ENCODE measurements at regions not wholly inside any gene's neighbourhood (a gene's known extent, or its start where the extent isn't known, plus 50 kb on each side); places are given as distances from the start of the nearest gene placed in this dataset.

DNA sequence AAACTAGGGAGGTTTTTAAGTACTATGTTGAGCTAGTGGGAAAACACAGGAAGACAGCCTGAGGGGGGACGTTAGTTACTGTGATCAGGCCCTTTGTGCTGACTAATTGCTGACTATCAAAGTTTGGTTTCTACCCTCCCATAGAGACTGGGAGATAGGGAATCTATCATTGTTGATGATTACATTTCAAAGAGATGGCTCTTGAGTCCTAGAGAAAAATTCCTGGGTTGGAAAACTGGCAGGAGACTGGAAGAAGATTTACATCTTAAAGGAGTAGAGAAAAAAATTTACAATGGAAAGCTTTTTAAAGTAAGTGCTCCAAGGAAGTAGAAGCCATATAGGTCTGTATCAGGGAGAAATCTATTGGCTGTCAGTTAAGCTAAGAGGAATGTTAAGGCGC is 522.0 kb upstream of the KLHL1 start:
- H3K27ac ChIP-seq, result no peak overlapping the region
- TF ChIP-seq, protein P1, sequence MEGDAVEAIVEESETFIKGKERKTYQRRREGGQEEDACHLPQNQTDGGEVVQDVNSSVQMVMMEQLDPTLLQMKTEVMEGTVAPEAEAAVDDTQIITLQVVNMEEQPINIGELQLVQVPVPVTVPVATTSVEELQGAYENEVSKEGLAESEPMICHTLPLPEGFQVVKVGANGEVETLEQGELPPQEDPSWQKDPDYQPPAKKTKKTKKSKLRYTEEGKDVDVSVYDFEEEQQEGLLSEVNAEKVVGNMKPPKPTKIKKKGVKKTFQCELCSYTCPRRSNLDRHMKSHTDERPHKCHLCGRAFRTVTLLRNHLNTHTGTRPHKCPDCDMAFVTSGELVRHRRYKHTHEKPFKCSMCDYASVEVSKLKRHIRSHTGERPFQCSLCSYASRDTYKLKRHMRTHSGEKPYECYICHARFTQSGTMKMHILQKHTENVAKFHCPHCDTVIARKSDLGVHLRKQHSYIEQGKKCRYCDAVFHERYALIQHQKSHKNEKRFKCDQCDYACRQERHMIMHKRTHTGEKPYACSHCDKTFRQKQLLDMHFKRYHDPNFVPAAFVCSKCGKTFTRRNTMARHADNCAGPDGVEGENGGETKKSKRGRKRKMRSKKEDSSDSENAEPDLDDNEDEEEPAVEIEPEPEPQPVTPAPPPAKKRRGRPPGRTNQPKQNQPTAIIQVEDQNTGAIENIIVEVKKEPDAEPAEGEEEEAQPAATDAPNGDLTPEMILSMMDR (conservative IDR thresholded peaks at IDR 0.05), result no peak

DNA sequence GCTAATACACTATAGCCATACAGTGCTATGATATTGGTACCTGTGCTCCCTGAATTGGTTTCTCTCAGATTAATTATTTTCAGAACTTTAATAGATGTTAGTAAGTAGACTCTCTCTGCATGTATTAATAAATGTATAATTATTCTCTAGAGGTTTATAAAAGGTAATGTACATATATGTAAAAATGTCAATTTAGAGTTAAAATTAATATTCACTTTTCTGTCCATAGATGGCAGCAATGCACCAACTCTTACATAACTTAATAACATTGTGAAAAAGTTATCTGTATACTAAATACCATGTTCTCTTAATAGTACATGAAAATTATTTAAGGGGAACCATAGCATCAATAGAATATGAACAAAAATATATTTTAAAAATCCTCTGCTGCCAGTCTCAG is 515.0 kb upstream of the KLHL1 start:
- TF ChIP-seq, protein P1 (conservative IDR thresholded peaks at IDR 0.05), result peak; percentile 48
- no peak overlapping the region for H3K27ac ChIP-seq

DNA sequence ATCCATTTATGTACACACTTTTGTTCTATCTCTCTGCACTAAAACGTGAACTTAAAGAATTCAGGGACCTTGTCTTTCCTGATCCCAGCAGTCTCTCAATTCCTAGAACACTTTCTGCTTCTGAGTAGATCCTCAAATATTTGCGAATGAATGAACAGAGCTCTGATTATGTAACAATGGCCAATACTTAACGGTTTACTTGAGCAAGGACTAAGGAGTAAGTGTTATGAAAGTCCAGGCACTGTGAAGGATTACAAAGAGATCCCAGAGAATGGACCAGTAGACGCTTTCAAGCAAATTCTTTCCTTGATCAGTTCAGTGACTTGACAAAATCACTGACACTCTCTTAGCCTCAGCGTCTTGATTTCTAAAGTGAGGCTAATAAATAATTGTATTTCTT is 514.5 kb upstream of the KLHL1 start:
- H3K27ac ChIP-seq, result no peak overlapping the region
- TF ChIP-seq, protein P1 (conservative IDR thresholded peaks at IDR 0.05), result no peak

DNA sequence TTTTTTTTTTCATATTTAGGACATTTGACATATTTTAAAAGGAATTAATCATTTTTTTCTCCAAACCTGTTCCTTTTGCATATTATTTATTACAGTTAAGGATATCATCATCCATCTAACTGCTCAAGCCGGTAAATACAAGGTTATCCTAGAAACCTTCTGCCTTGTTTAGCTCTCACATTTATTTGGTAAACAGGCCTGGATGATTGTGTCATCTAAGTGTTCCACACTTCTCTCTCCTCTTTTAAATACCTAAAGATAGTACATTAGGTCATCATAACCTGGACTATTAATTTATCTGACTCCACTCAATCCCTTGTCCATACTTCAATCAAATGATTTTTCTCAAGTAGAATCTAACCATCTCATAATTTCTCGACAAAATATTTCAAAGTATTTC is 511.7 kb upstream of the KLHL1 start:
- no peak overlapping the region for H3K27ac ChIP-seq
- TF ChIP-seq, protein P1 (conservative IDR thresholded peaks at IDR 0.05), result no peak

DNA sequence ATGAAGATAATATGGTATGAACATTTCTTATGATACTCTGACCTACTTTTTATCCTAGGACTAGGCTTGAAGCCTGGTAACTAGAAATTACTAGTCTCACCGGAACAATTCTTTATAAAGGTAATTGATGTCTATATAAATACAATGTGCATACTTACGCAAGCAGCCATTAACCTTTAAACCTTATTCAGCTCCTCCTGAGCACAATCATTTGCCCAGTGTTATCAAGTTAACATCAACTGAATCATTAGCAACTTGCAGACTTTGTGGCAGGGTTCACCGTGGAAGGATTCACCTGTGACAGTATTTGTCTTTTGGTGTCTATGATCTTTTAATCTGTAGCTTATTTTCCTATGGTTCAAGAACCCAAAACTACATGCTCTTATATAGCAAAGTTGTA is 508.6 kb upstream of the KLHL1 start:
- TF ChIP-seq, protein P1 (conservative IDR thresholded peaks at IDR 0.05), result no peak
- no peak overlapping the region for H3K27ac ChIP-seq

DNA sequence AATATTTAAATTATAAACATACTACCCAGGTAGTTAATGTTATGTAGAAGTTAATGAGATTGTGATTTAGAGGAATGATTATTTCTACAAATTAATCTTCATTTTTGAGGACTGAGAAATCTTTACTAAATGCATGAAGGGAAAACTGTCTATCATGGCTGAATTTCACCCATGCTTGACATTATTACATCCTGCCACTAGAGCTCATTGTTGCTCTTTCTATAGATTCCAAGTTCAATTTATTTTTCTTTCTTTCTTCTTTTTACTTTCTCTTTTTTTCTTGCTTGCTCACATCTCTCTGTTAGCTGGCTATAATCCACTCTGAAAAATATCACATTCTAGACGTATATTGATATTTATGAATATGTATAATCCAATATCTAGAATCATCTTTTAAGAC is 505.0 kb upstream of the KLHL1 start:
- H3K27ac ChIP-seq, result no peak overlapping the region
- TF ChIP-seq, protein P1 (conservative IDR thresholded peaks at IDR 0.05), result peak; percentile 15; the same call in 1 of the 2 replicates

DNA sequence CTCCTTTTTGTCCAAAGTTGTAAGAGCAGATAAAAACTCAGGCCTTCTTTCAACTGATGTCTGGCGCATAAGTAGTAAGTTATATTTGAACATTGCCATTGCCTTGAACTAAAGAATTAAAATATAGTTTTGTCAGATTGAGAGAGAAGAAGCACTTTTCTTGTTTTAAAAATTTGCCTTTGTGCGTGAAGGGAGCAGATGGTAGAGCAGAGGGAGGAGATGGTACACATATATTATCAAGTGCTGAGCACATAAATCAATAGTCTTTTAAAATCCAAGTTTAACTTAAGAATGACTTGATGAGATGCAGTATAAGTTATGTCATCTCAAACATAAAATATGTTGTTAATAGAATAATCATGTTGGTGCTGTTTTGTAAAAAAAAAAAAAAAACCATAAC is 504.6 kb upstream of the KLHL1 start:
- no peak overlapping the region for H3K27ac ChIP-seq
- TF ChIP-seq, protein P1 (conservative IDR thresholded peaks at IDR 0.05), result no peak

DNA sequence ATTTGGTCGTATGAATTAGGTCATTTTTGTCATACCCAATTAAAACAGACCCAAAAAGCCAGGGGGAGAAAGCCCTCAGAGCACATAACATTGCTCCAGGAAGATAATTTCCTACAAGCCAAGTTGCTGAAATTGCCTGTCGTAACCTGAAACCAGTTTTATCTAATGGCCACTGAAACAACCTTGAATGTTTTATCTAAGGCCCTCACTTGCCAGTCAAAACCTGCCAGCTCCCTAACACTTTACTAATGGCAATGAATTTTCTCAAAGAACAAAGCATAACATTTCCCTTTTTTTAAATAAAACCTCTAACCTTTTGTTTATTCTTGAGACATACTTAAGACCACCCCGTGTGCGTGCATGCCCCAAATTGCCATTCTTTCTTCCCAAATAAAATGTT is 496.2 kb upstream of the KLHL1 start:
- TF ChIP-seq, protein P1 (conservative IDR thresholded peaks at IDR 0.05), result no peak
- H3K27ac ChIP-seq, result no peak overlapping the region

Measured in VCaP (cell line).